Panc1 (cell line): ENCODE measurements at regions not wholly inside any gene's neighbourhood (a gene's known extent, or its start where the extent isn't known, plus 50 kb on each side); places are given as distances from the start of the nearest gene placed in this dataset.
"Not testable (repeated sequence)": the region's sequence is repeated elsewhere in the genome, so short reads cannot be mapped to it uniquely, and the experiment has no call there.

Experiments used
- ATAC-seq: fragments of 200-7000 bp; cut with Tn5 transposase; 2 replicates; pipeline ENCODE4 v1.9.1; 2020; ENCODE audit warnings: mild to moderate bottlenecking, moderate library complexity
- BruUV-seq: library from RNA; stranded (reverse); fragments of 400-500 nt; replicated peaks from 2 replicates; lab custom pipeline; 2021; lab: Mats Ljungman, UMichigan
- CTCF ChIA-PET: fragments of 300-600 bp; sonication (Branson Sonifier 250); formaldehyde crosslinking; loops from one replicate; lab custom pipeline; 2022; ENCODE audit warnings: antibody characterized with exemption; lab: Charles Lee
- POLR2A ChIA-PET: fragments of 300-600 bp; sonication (Branson Sonifier 250); formaldehyde crosslinking; loops from one replicate; lab custom pipeline; 2022; ENCODE audit warnings: antibody characterized with exemption; lab: Charles Lee
- DNase-seq: peaks from one replicate; pipeline ENCODE4 v3.0.0-alpha.2; 2010; ENCODE audit warnings: low read depth, low spot score
- H3K27ac ChIP-seq: 2 replicates; pipeline ENCODE4 v1.5.1; 2011; ENCODE audit warnings: mild to moderate bottlenecking, low read length, inconsistent platforms
- H3K27me3 ChIP-seq: fragments of 200-500 bp; sonication (Bioruptor generic); 2 replicates; pipeline ENCODE4 v1.6.0; 2014; ENCODE audit warnings: low read length, inconsistent platforms; ENCODE audit not compliant: control insufficient read depth, insufficient read depth
- H3K36me3 ChIP-seq: fragments of 200-500 bp; sonication (Bioruptor generic); 2 replicates; pipeline ENCODE4 v1.5.1; 2014; ENCODE audit warnings: inconsistent platforms, mild to moderate bottlenecking, low read length, moderate library complexity; ENCODE audit not compliant: control insufficient read depth, insufficient read depth
- H3K4me1 ChIP-seq: 2 replicates; pipeline ENCODE4 v1.5.1; 2011; ENCODE audit warnings: inconsistent platforms, mild to moderate bottlenecking, low read length, moderate library complexity; ENCODE audit not compliant: control insufficient read depth, insufficient read depth
- H3K4me3 ChIP-seq, 2 experiments: 2 replicates each; pipeline ENCODE4 v1.5.1; 2011 to 2012; ENCODE audit warnings: low read depth in 2 of 2, low read length in 2 of 2, mild to moderate bottlenecking in 2 of 2, inconsistent platforms in 1 of 2, moderate library complexity in 1 of 2
- H3K9me3 ChIP-seq: fragments of 200-500 bp; sonication (Bioruptor generic); 2 replicates; pipeline ENCODE4 v1.5.1; 2014; ENCODE audit warnings: low read depth, mild to moderate bottlenecking, inconsistent platforms, low read length, moderate library complexity; ENCODE audit not compliant: control insufficient read depth, insufficient read depth
- in situ Hi-C: cut with HindIII; loops from 2 replicates; pipeline ENCODE4 v1.10.0; 2016; ENCODE audit warnings: low sequenced_read_pairs, low pct_unique_long_range_greater_than_20kb
- intact Hi-C: fragments of 100-400 bp; cut with micrococcal nuclease; formaldehyde crosslinking; loops from one replicate; pipeline ENCODE4 v1.10.0; 2022; ENCODE audit not compliant: unreplicated experiment

GRCh38 chr16:88148682-88149081 lies 197.4 kb downstream of the BANP start:
- H3K9me3 ChIP-seq, H3K27ac ChIP-seq, ATAC-seq, H3K27me3 ChIP-seq, POLR2A ChIA-PET, H3K4me3 ChIP-seq, H3K4me1 ChIP-seq, in situ Hi-C loops, CTCF ChIA-PET, H3K36me3 ChIP-seq, intact Hi-C loops, DNase-seq, BruUV-seq: not testable (repeated sequence)

DNA sequence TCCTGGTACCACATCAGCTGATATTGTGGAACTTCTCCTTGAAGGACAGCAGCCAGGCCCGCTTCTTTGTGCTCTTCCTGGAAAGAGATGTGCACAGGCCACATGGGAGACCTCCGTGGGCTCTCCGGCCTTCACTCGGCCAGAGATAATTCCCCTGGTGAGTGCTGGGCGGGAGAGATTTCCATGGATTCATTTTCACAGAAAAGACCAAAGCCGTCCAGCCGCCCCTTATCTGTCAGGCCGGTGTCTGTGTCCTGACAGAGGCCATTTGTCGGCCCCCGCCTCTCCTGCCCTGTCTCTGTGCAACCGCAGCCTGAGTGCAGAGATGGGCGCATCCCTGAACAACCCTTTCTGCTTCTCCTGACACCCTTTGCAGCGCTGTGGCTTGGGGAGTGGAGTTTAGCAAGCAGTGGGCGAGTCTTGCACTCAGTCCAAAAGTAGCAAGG lies 197.9 kb downstream of the BANP start:
- CTCF ChIA-PET, H3K4me1 ChIP-seq, H3K27me3 ChIP-seq, H3K27ac ChIP-seq, DNase-seq, H3K4me3 ChIP-seq, BruUV-seq, ATAC-seq, H3K9me3 ChIP-seq, intact Hi-C loops, H3K36me3 ChIP-seq, in situ Hi-C loops, POLR2A ChIA-PET: not testable (repeated sequence)

DNA sequence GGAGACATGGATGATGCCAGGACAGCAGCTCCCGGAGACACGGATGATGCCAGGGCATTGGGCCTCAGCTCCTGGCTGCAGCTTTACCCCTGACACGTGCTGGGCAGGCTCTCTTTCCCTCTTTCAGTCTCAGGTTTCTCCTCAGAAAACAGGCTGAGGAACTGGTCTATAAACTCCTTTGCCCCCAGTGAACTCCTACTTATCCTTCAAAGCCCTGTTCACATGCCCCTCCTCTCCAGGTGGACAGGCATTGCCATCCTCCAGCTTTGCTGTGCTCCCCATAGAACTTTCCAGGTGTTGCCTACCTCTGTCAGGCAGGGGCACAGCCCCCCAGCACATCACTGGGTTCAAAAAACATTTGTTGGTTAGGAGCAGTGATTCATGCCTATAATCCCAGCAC lies 198.4 kb downstream of the BANP start:
- intact Hi-C loops, BruUV-seq, in situ Hi-C loops, POLR2A ChIA-PET, H3K27ac ChIP-seq, DNase-seq, H3K27me3 ChIP-seq, H3K4me3 ChIP-seq, H3K4me1 ChIP-seq, ATAC-seq, CTCF ChIA-PET, H3K9me3 ChIP-seq, H3K36me3 ChIP-seq: not testable (repeated sequence)

DNA sequence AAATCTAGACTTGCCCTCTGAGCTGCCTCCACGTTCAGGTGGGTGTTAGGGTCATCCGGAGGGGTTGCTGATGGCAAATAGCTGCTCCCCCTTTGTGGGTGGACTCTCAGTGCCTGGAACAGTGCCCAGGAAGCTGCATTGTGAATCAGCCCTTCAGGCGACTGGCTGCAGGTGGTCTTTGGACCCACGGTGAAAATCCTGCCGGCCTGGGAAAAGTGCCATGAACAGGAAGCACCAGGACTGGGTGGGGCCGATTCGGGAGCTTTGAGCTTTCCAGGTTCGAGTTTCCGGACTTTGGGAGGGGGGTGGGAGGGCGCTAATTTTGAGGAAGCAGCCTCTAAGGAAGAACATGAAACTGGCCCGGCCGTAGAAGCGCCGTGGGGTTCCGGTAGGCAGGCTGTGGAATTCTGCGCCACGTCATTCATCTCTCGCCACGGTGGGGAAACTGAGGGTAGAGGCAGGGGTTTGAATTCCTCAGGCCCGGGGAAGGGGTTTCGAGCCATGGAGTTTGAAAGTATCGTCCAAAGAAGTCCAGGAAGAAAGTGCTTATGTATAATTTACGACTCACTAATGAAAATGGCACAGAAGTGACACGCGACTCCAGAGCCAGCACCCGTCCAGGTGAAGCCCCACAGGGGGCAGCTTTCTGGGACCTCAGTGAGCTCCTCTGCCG lies 199.4 kb downstream of the BANP start:
- H3K9me3 ChIP-seq, H3K36me3 ChIP-seq, H3K4me3 ChIP-seq, intact Hi-C loops, H3K4me1 ChIP-seq, H3K27me3 ChIP-seq, BruUV-seq, DNase-seq, H3K27ac ChIP-seq, CTCF ChIA-PET, POLR2A ChIA-PET, in situ Hi-C loops, ATAC-seq: not testable (repeated sequence)

GRCh38 chr16:88151129-88151499 lies 199.9 kb downstream of the BANP start:
- H3K36me3 ChIP-seq, DNase-seq, H3K4me1 ChIP-seq, H3K4me3 ChIP-seq, H3K27me3 ChIP-seq, POLR2A ChIA-PET, CTCF ChIA-PET, H3K9me3 ChIP-seq, H3K27ac ChIP-seq, ATAC-seq, intact Hi-C loops, in situ Hi-C loops, BruUV-seq: not testable (repeated sequence)

DNA sequence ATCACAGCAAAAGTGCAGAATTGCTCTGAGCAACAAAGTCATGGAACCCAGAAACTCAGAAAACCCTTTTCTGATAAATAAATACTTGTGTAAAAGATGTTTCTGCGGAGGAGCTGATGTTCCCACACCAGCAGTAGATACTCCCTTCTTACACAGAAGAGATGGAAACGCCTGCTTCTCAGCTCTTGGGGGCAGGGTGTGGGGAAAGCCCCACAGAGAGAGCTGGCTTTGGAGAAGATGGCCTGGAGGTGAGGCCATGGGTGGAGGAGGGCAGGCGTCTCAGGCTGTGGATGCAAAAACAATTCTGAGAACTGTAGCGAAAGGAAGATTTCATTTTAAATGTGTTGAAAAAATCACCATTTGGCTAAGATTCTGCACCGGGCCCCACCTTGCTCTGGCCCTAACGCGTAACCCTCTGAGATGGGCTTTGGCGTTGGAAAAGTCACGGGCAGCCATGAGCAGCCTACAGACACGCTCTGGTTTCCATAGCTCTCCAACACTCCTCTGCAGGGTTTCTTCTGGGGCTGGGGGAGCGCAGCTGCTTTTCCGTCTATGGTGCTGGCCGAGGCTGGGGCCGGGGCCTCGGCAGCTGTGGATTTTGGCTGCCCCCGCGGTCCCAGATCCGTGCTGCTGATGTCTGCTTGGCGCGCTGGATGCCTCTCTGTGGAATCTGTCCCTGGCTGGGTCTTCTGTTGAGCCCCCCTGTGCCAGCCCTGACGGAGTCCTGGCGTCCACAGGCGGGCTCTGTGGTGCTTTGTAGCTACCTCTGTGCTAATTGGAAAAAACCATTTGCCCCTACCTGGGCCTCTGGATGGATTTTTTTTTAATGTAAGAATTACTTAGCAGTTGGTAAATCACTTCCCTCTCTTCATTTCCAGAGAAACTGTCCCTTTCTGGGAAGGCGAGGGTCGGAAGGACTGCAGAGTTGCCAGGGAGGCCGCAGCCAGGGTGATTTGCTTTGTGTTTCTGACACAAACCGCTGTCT lies 200.9 kb downstream of the BANP start:
- H3K4me3 ChIP-seq, H3K36me3 ChIP-seq, BruUV-seq, ATAC-seq, in situ Hi-C loops, intact Hi-C loops, POLR2A ChIA-PET, CTCF ChIA-PET, H3K27me3 ChIP-seq, H3K4me1 ChIP-seq, H3K27ac ChIP-seq, H3K9me3 ChIP-seq, DNase-seq: not testable (repeated sequence)

GRCh38 chr16:88152879-88153278 lies 201.6 kb downstream of the BANP start:
- H3K4me3 ChIP-seq, H3K27me3 ChIP-seq, BruUV-seq, H3K27ac ChIP-seq, ATAC-seq, H3K9me3 ChIP-seq, CTCF ChIA-PET, POLR2A ChIA-PET, intact Hi-C loops, in situ Hi-C loops, H3K36me3 ChIP-seq, DNase-seq, H3K4me1 ChIP-seq: not testable (repeated sequence)
